Activated naive CD8-positive, alpha-beta T cell treated with anti-CD3 and anti-CD28 coated beads, Interleukin-2, amount 10 ng/mL, durations not matched to agents 7 days and 5 days (primary cell): ENCODE measurements at regions not wholly inside any gene's neighbourhood (a gene's known extent, or its start where the extent isn't known, plus 50 kb on each side); places are given as distances from the start of the nearest gene placed in this dataset.
"Not testable (repeated sequence)": the region's sequence is repeated elsewhere in the genome, so short reads cannot be mapped to it uniquely, and the experiment has no call there.

Experiments used
- ATAC-seq: fragments of 150-1000 bp; cut with Tn5 transposase; one replicate; pipeline ENCODE4 v1.10.0; 2021; ENCODE audit warnings: low read depth, moderate library complexity
- POLR2A ChIA-PET: fragments of 350-600 bp; sonication (Branson Sonifier 250); formaldehyde crosslinking; loops from one replicate; lab custom pipeline; 2021; ENCODE audit warnings: antibody characterized with exemption; lab: Charles Lee
- DNase-seq: peaks from one replicate; pipeline ENCODE4 v3.0.0; 2021
- H3K27ac Mint-ChIP-seq: one replicate; pipeline ENCODE4 v1.8.0; 2022; ENCODE audit warnings: mild to moderate bottlenecking, mixed read lengths
- H3K27me3 Mint-ChIP-seq: one replicate; pipeline ENCODE4 v1.8.0; 2022; ENCODE audit warnings: mild to moderate bottlenecking, moderate library complexity, mixed read lengths
- H3K36me3 Mint-ChIP-seq: one replicate; pipeline ENCODE4 v1.8.0; 2021; ENCODE audit warnings: mild to moderate bottlenecking, mixed read lengths
- H3K4me1 Mint-ChIP-seq: one replicate; pipeline ENCODE4 v1.8.0; 2021; ENCODE audit warnings: mixed read lengths
- H3K4me3 Mint-ChIP-seq: one replicate; pipeline ENCODE4 v1.8.0; 2022; ENCODE audit warnings: mild to moderate bottlenecking, moderate library complexity, mixed read lengths
- H3K9me3 Mint-ChIP-seq: one replicate; pipeline ENCODE4 v1.8.0; 2021; ENCODE audit warnings: mixed read lengths

DNA sequence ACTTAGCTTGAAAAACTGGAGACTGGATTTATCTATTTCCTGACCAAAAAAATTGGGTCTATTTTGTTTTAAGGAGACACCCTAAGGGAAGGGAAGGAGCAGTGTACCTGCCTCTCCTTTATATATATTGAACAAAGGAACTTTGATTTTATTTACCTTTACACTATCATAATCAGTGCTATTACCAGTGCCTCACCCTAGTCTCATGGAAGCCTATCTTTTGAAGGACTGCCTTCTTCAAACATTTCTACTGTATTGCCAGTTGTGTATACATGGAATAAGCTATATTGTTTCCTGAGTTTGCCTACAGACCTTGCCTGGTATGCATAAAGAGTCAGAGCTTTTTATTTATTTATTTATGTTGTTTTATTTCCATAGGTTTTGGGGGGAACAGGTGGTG is 124.9 kb downstream of the UTRN start:
- H3K36me3 Mint-ChIP-seq, result peaks cover 42% of the 10 kb centered on the region
- no peaks in the 10 kb centered on the region for H3K27me3 Mint-ChIP-seq
- DNase-seq (no peak), ATAC-seq (no peak)
- POLR2A ChIA-PET, result no interaction called here
- no peak overlapping the region for H3K4me3 Mint-ChIP-seq
- H3K27ac Mint-ChIP-seq, result no peak overlapping the region
- no peaks in the 10 kb centered on the region for H3K9me3 Mint-ChIP-seq
- H3K4me1 Mint-ChIP-seq, result peaks cover 19% of the 10 kb centered on the region

DNA sequence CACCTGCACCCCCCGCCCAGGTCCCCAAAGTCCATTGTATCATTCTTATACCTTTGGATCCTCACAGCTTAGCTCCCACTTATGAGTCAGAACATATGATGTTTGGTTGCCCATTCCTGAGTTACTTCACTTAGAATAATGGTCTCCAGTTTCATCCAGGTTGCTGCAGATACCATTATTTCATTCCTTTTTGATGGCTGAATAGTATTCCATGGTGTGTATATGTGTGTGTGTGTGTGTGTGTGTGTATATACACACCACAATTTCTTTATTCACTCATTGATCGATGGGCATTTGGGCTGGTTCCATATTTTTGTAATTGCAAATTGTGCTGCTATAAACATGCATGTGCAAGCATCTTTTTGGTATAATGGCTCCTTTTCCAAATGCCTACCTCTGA is 125.4 kb downstream of the UTRN start:
- H3K4me3 Mint-ChIP-seq, result not testable (repeated sequence)
- H3K4me1 Mint-ChIP-seq, result peaks cover 19% of the 10 kb centered on the region

DNA sequence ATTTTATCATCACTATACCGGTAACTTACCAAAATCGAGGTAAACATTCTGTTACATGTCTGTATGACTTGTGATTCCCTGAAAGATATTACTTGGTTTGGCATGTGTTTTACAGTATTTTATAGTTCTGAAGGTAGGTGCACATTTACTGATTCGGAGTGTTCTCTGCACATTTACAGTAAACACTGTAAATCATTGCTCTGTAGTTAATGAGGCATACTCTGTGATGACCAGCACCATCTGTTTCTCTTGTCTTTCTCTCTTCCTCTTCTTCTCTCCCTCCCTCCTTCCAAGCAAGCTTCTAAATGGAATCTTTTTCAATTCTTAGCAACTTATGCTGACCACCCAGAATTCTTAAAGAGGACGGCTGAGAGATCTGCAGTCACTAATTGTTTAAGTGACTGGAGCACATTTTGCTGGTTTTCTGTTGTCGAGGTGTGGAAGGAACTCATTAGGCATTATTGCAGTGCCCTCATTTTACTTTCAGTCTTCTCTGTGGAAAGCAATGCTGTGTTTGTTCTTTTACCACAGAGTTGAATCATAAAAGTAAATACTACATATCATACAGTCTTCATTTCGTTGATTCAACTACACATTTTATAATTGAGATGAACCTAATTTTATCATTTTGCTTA is 126.5 kb downstream of the UTRN start:
- POLR2A ChIA-PET, result no interaction called here
- peaks cover 45% of the 10 kb centered on the region for H3K36me3 Mint-ChIP-seq
- peaks cover 27% of the 10 kb centered on the region for H3K4me1 Mint-ChIP-seq
- no peaks in the 10 kb centered on the region for H3K27me3 Mint-ChIP-seq
- ATAC-seq (peak; percentile 45), DNase-seq (no peak)
- no peaks in the 10 kb centered on the region for H3K9me3 Mint-ChIP-seq
- peak overlapping the region; percentile 66 for H3K4me3 Mint-ChIP-seq
- H3K27ac Mint-ChIP-seq, result peak overlapping the region; percentile 77

More for the DNA sequence above, 125.4 kb downstream of the UTRN start:
- ATAC-seq, H3K27ac Mint-ChIP-seq, H3K9me3 Mint-ChIP-seq, DNase-seq, H3K27me3 Mint-ChIP-seq, POLR2A ChIA-PET: not testable (repeated sequence)
- H3K36me3 Mint-ChIP-seq, result peaks cover 43% of the 10 kb centered on the region

DNA sequence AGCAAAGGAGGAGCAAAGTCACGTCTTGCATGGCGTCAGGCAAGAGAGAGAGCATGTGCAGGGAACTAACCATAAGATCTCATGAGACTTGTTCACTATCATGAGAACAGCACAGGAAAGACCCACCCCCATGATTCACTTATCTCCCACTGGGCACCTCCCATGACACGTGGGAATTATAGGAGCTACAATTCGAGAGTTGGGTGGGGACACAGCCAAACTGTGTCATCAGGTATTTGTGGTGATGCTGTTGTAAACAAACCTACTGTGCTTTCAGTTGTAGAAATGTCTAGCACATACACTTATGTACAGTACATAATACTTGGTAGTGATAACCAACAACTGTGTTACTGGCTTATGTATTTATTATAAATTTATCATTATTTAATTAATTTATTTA is 128.3 kb downstream of the UTRN start:
- H3K4me3 Mint-ChIP-seq, result no peak overlapping the region
- no peak overlapping the region for H3K27ac Mint-ChIP-seq
- POLR2A ChIA-PET, result no interaction called here
- ATAC-seq (no peak), DNase-seq (no peak)
- peaks cover 27% of the 10 kb centered on the region for H3K4me1 Mint-ChIP-seq
- H3K9me3 Mint-ChIP-seq, result no peaks in the 10 kb centered on the region
- H3K27me3 Mint-ChIP-seq, result no peaks in the 10 kb centered on the region
- H3K36me3 Mint-ChIP-seq, result peaks cover 34% of the 10 kb centered on the region

DNA sequence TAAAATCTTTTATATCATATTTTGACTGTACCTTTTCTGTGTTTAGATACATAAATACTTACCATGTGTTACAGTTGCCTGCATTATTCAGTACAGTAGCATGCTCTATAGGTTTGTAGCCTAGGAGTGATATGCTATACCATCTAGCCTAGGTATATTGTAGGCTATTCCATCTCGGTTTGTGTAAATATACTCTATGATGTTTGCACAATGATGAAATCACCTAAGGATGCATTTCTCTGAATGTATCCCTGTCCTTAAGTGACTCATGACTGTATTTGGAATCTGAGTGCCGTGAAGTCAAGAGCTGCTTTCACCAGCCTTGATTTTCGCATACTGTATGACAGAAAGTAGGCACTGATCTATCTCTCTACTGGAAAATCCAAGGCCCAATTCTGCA is 129.9 kb downstream of the UTRN start:
- Mint-ChIP-seq H3K4me1 (peaks cover 28% of the 10 kb centered on the region), H3K4me3 (no peak overlapping the region), H3K36me3 (peaks cover 24% of the 10 kb centered on the region), H3K27ac (no peak overlapping the region), H3K9me3 (no peaks in the 10 kb centered on the region), H3K27me3 (no peaks in the 10 kb centered on the region)
- DNase-seq, result no peak
- POLR2A ChIA-PET, result no interaction called here
- no peak for ATAC-seq

DNA sequence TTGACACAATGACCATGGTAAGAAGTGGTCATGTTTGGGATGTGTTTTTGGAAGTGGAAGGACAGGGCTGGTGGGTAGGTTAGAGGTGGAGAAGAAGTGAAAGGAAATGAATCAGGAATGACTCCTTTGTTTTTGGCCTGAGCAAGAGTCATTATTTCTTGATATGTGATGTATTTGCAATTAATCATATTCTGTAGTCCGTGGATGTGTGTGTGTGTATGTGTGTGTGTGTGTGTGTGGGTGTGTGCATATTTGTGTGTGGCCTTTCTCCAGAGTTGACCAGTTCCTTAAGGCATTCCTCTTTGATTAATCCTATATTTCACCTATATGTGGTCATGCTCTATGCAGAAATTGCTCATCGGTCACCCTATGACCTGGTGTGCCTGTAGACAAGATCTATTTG is 130.7 kb downstream of the UTRN start:
- peaks cover 22% of the 10 kb centered on the region for H3K36me3 Mint-ChIP-seq
- no peaks in the 10 kb centered on the region for H3K27me3 Mint-ChIP-seq
- H3K4me3 Mint-ChIP-seq, result no peak overlapping the region
- H3K27ac Mint-ChIP-seq, result peak overlapping the region; percentile 2
- ATAC-seq (no peak), DNase-seq (no peak)
- POLR2A ChIA-PET, result no interaction called here
- H3K9me3 Mint-ChIP-seq, result no peaks in the 10 kb centered on the region
- H3K4me1 Mint-ChIP-seq, result peaks cover 28% of the 10 kb centered on the region

DNA sequence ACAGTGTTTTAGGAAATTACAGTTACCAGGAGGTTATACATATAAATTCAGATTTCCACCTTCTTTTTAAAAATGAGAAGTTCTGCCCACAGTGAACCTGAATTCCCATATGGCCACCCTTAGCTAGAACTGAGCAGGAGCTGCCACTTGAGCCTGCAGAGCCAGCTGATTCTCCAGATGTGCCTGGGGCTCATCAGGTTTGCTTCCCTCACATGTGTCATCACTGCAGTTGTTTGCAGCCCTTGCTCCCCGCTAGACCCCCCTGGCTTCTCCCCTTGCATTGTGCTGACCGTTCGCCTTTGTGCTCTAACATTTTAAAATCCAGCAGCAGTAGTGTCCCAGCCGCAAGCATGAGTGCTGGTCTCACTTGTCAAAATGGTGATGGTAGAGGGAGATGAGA is 131.1 kb downstream of the UTRN start:
- POLR2A ChIA-PET, result no interaction called here
- Mint-ChIP-seq H3K27ac (no peak overlapping the region), H3K4me1 (peaks cover 25% of the 10 kb centered on the region), H3K27me3 (no peaks in the 10 kb centered on the region), H3K4me3 (no peak overlapping the region), H3K9me3 (no peaks in the 10 kb centered on the region), H3K36me3 (peaks cover 19% of the 10 kb centered on the region)
- ATAC-seq (no peak), DNase-seq (no peak)

DNA sequence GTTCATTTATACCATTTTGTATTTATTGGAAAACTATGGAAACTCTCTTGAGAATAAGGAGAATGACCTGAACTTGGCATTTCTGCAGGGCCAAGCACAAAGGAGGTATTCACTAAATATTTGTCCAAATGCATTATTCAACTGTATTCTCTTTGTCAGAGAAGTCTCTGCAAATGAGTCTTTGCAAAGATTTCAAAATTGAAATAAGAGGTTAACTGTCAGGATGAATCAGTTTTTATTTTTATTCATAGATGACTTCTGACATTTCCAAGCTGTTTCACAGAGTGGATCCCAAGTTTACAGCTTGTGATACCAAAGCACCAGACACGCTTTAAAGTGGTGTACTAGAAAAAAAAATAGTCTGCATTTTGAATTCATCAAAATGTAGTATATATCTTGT is 131.6 kb downstream of the UTRN start:
- peaks cover 20% of the 10 kb centered on the region for H3K4me1 Mint-ChIP-seq
- DNase-seq (no peak), ATAC-seq (no peak)
- no peaks in the 10 kb centered on the region for H3K9me3 Mint-ChIP-seq
- POLR2A ChIA-PET, result no interaction called here
- no peak overlapping the region for H3K27ac Mint-ChIP-seq
- H3K36me3 Mint-ChIP-seq, result peaks cover 17% of the 10 kb centered on the region
- no peaks in the 10 kb centered on the region for H3K27me3 Mint-ChIP-seq
- H3K4me3 Mint-ChIP-seq, result no peak overlapping the region

DNA sequence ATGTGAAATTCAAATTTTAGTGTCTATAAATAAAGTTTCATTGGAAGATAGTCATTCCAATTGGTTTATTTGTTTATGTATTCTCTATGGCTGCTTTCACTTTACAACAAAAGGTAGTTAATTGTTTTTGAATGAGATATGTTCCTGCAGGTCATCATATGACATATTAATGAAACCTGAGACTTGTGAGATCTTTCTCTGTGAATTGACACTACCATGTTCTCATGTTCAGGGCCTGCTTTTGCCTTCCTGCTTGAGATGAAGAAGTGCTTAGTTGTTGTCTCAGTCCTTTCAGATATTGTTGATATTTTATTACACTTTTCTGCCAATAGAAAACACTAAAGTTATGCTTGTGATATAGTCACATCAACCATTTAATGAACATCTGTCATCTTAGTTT is 132.5 kb downstream of the UTRN start:
- peaks cover 19% of the 10 kb centered on the region for H3K4me1 Mint-ChIP-seq
- H3K27ac Mint-ChIP-seq, result no peak overlapping the region
- no peak overlapping the region for H3K4me3 Mint-ChIP-seq
- POLR2A ChIA-PET, result no interaction called here
- no peaks in the 10 kb centered on the region for H3K9me3 Mint-ChIP-seq
- ATAC-seq (no peak), DNase-seq (no peak)
- no peaks in the 10 kb centered on the region for H3K27me3 Mint-ChIP-seq
- H3K36me3 Mint-ChIP-seq, result peaks cover 21% of the 10 kb centered on the region

DNA sequence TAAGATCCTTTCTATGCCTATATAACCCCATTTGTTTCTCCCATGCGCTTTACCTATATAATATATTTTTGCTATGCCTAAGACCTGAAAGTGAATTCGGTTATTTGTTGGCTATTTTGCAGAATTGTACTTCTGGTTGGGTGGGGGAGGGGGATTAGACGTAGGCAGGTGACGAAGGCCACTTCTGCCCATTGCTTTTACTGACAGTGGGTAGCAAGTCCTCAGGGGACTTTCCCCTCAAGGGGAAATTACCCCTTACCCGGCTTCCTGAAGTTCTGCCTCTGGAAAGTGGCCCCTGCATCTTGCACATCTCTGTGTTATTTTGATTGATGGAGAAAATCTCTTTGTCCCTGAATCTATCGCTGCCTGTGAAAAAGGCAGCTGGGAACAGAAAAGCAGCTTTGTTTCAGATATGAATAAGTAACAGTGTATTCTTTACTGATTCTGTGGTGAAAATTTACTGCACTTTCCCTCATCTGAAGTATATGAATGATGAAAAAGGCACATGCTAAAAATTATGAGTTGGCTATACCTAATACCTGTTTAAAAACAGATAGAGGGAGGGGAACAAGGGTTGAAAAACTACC is 133.9 kb downstream of the UTRN start:
- H3K4me1 Mint-ChIP-seq, result peaks cover 17% of the 10 kb centered on the region
- no peaks in the 10 kb centered on the region for H3K27me3 Mint-ChIP-seq
- POLR2A ChIA-PET, result no interaction called here
- ATAC-seq, result no peak
- peaks cover 25% of the 10 kb centered on the region for H3K36me3 Mint-ChIP-seq
- no peak overlapping the region for H3K27ac Mint-ChIP-seq
- no peaks in the 10 kb centered on the region for H3K9me3 Mint-ChIP-seq
- H3K4me3 Mint-ChIP-seq, result no peak overlapping the region
- no peak for DNase-seq

DNA sequence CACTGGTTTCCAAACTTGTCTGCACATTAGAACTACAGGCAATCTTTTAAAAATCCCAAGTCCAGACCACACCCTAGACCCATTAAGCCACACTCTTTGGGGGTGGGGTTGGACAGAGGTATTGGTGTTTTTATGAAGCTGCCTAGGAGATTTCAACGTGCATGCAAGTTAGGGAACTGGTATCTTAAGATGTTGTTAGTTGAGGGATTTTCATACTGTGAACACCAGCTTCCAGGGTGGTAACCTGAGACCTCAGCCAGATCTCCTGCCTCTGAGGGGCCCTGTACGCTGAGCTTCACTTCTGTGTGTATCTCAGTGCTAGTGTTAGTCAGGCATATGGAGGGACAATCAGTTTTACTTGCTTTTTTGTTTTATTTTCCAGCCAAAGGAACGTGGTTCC is 138.0 kb downstream of the UTRN start:
- Mint-ChIP-seq H3K4me3 (no peak overlapping the region), H3K4me1 (peaks cover 11% of the 10 kb centered on the region), H3K36me3 (peaks cover 33% of the 10 kb centered on the region), H3K9me3 (no peaks in the 10 kb centered on the region), H3K27ac (no peak overlapping the region), H3K27me3 (no peaks in the 10 kb centered on the region)
- ATAC-seq, result no peak
- POLR2A ChIA-PET, result no interaction called here
- DNase-seq, result no peak

DNA sequence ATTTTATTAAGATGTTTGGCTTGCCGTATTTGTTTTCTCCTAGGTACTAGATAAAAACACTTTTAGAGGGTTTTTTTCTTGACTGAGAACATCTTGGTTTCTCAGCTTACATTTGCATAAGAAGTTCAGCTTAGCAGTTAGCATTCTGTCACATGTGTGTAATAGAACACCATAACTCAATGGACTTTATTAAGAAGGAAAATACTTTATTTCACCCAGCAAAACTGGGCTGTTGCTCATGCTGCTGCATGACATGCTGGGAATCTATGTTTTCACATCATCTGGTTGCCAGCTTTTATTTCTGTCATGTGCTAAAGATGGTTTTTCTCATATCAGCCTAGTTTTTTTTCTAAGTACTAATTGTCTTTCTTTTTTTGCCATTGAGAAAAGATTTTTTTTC is 144.6 kb downstream of the UTRN start:
- DNase-seq (no peak), ATAC-seq (no peak)
- H3K9me3 Mint-ChIP-seq, result no peaks in the 10 kb centered on the region
- no peak overlapping the region for H3K27ac Mint-ChIP-seq
- POLR2A ChIA-PET, result no interaction called here
- peaks cover 12% of the 10 kb centered on the region for H3K4me1 Mint-ChIP-seq
- H3K36me3 Mint-ChIP-seq, result peaks cover 45% of the 10 kb centered on the region
- no peak overlapping the region for H3K4me3 Mint-ChIP-seq
- H3K27me3 Mint-ChIP-seq, result no peaks in the 10 kb centered on the region

DNA sequence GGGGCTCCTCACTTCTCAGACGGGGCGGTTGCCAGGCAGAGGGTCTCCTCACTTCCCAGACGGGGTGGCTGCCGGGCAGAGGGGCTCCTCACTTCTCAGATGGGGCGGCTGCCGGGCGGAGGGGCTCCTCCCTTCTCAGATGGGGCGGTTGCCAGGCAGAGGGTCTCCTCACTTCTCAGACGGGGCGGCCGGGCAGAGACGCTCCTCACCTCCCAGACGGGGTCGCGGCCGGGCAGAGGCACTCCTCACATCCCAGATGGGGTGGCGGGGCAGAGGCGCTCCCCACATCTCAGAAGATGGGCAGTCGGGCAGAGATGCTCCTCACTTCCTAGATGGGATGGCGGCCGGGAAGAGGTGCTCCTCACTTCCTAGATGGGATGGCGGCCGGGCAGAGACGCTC is 148.3 kb downstream of the UTRN start:
- H3K4me3 Mint-ChIP-seq, H3K9me3 Mint-ChIP-seq, H3K27me3 Mint-ChIP-seq, POLR2A ChIA-PET, H3K27ac Mint-ChIP-seq, DNase-seq, H3K4me1 Mint-ChIP-seq, ATAC-seq: not testable (repeated sequence)
- peaks cover 52% of the 10 kb centered on the region for H3K36me3 Mint-ChIP-seq

DNA sequence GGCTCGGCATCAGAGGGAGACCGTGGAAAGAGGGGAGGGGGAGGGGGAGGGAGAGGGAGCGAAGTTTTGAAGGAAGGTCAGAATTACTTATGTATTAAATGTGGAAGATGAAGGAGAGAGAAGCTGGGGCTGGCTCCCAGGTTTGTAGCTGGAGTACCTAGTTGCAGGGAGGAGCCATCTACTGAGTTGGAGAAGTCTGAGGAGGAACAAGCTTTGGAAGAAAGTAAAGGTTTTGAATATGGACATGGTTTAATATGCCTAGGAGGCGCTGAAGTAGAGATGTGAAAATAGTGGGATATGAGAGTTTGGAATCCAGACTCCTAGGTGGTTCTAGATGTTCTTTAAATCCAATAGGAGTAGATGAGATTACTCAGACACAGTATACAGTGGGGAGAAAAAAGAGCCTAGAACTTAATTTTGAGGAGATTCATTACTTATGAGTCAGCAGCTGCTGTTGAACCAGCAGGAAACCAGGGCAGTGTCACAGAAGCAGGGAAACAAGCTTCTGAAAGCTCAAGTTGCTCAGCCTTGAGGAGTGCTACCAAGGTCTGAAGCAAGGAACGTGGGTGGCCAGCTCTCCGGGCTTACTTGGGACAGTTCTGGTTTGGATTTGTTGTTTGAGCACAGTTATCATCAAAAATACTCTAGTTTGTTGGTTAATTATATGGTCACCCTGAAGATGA is 149.3 kb downstream of the UTRN start:
- H3K4me1 Mint-ChIP-seq, result peaks cover 3% of the 10 kb centered on the region
- no peak for ATAC-seq
- peak overlapping the region; percentile 37 for H3K27ac Mint-ChIP-seq
- POLR2A ChIA-PET, result no interaction called here
- H3K36me3 Mint-ChIP-seq, result peaks cover 59% of the 10 kb centered on the region
- DNase-seq, result no peak
- no peak overlapping the region for H3K4me3 Mint-ChIP-seq
- no peaks in the 10 kb centered on the region for H3K27me3 Mint-ChIP-seq
- H3K9me3 Mint-ChIP-seq, result no peaks in the 10 kb centered on the region
